ENCODE measurements at regions not wholly inside any gene's neighbourhood (a gene's known extent, or its start where the extent isn't known, plus 50 kb on each side); places are given as distances from the start of the nearest gene placed in this dataset.

GRCh38 chr7:69517985-69518704 lies 80.1 kb upstream of the AUTS2 start:
- Histone ChIP-seq H3K9ac (ENCODE audit: low read depth in 1 of 2, low read length in 2 of 2) (no peak overlapping the region), H3K36me3 (ENCODE audit: control insufficient read depth in 4 of 4, insufficient read depth in 3 of 4, low read depth in 1 of 4, low read length in 3 of 4) (no peaks in the 10 kb centered on the region), H3K27ac (ENCODE audit: low read depth in 1 of 2, low read length in 2 of 2) (no peak overlapping the region), H3K4me3 (ENCODE audit: low read depth in 1 of 3, low read length in 3 of 3) (no peak overlapping the region), H3K27me3 (ENCODE audit: control insufficient read depth in 4 of 4, insufficient read depth in 4 of 4, low read length in 3 of 4) (no peaks in the 10 kb centered on the region), H3K9me3 (ENCODE audit: control insufficient read depth in 4 of 4, low read length in 3 of 4) (no peaks in the 10 kb centered on the region), H3K4me1 (ENCODE audit: control insufficient read depth in 4 of 4, insufficient read depth in 4 of 4, low read length in 3 of 4) (no peaks in the 10 kb centered on the region)
- DNase-seq (ENCODE audit: low spot score): no peak
- TF ChIP-seq NR2F2 (IDR thresholded peaks at IDR 0.05) (no peak), YY1 (IDR thresholded peaks at IDR 0.05) (no peak), HNF4A (conservative IDR thresholded peaks at IDR 0.05) (peak in 1 of 2 donors; percentile 64), ZBTB33 (IDR thresholded peaks at IDR 0.05) (no peak), RAD21 (IDR thresholded peaks at IDR 0.05) (peak in 1 of 2 donors; percentile 25), FOXA2 (IDR thresholded peaks at IDR 0.05) (no peak), FOXA1 (IDR thresholded peaks at IDR 0.05) (no peak), SP1 (IDR thresholded peaks at IDR 0.05) (no peak)
- TF ChIP-seq, protein P1, sequence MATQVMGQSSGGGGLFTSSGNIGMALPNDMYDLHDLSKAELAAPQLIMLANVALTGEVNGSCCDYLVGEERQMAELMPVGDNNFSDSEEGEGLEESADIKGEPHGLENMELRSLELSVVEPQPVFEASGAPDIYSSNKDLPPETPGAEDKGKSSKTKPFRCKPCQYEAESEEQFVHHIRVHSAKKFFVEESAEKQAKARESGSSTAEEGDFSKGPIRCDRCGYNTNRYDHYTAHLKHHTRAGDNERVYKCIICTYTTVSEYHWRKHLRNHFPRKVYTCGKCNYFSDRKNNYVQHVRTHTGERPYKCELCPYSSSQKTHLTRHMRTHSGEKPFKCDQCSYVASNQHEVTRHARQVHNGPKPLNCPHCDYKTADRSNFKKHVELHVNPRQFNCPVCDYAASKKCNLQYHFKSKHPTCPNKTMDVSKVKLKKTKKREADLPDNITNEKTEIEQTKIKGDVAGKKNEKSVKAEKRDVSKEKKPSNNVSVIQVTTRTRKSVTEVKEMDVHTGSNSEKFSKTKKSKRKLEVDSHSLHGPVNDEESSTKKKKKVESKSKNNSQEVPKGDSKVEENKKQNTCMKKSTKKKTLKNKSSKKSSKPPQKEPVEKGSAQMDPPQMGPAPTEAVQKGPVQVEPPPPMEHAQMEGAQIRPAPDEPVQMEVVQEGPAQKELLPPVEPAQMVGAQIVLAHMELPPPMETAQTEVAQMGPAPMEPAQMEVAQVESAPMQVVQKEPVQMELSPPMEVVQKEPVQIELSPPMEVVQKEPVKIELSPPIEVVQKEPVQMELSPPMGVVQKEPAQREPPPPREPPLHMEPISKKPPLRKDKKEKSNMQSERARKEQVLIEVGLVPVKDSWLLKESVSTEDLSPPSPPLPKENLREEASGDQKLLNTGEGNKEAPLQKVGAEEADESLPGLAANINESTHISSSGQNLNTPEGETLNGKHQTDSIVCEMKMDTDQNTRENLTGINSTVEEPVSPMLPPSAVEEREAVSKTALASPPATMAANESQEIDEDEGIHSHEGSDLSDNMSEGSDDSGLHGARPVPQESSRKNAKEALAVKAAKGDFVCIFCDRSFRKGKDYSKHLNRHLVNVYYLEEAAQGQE (IDR thresholded peaks at IDR 0.05): no peak
- WGBS: 80% methylated on average over 14 of the region's 14 CpGs

DNA sequence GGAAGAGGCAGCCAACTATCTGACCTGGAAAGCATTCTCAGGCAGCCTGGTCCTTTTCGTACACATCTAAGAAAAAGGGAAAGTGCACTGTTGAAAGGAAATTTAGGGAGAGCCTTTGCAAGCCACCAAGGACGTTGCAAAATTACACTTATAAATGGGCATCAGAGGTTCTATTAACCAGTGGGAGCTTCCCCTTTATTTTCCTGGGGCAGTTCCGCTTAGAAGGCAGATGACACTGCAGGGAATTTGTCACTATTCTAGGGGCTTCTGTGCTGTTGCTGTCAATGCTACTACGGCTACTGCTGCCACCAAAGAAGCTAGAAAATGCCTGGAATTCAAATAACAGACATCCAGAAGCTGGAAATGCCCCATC lies 79.6 kb upstream of the AUTS2 start:
- H3K4me3 ChIP-seq (ENCODE audit: low read depth in 1 of 3, low read length in 3 of 3): no peak overlapping the region
- TF ChIP-seq NR2F2 (IDR thresholded peaks at IDR 0.05) (no peak), HNF4A (conservative IDR thresholded peaks at IDR 0.05) (no peak)
- H3K27me3 ChIP-seq (ENCODE audit: control insufficient read depth in 4 of 4, insufficient read depth in 4 of 4, low read length in 3 of 4): no peaks in the 10 kb centered on the region
- DNase-seq (ENCODE audit: low spot score): no peak
- 68% methylated on average over 4 of the region's 4 CpGs for WGBS
- no peaks in the 10 kb centered on the region for H3K9me3 ChIP-seq (ENCODE audit: control insufficient read depth in 4 of 4, low read length in 3 of 4)
- no peak overlapping the region for H3K27ac ChIP-seq (ENCODE audit: low read depth in 1 of 2, low read length in 2 of 2)
- no peaks in the 10 kb centered on the region for H3K36me3 ChIP-seq (ENCODE audit: control insufficient read depth in 4 of 4, insufficient read depth in 3 of 4, low read depth in 1 of 4, low read length in 3 of 4)
- no peaks in the 10 kb centered on the region for H3K4me1 ChIP-seq (ENCODE audit: control insufficient read depth in 4 of 4, insufficient read depth in 4 of 4, low read length in 3 of 4)
- H3K9ac ChIP-seq (ENCODE audit: low read depth in 1 of 2, low read length in 2 of 2): no peak overlapping the region

DNA sequence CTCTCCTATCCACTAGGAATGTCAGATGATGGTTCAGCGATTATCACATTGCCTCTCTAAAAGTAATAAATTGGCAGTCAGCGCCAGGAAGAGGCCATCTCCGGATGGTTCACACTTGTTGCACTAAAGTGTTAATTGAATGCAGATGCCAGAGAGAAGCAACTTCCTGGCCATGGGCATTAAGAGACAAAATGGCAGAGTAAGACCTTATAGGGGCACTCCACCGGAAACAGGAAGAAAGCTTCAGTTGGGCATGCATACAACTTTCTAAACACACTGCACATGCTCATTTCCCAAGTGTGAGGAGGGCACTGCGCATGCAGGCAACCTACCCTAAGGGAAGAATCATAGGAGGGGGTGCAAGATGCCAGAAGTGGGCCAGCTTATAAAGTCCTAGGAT lies 71.7 kb upstream of the AUTS2 start:
- H3K36me3 ChIP-seq (ENCODE audit: control insufficient read depth in 4 of 4, insufficient read depth in 3 of 4, low read depth in 1 of 4, low read length in 3 of 4): no peaks in the 10 kb centered on the region
- 88% methylated on average over 5 of the region's 5 CpGs for WGBS
- H3K27me3 ChIP-seq (ENCODE audit: control insufficient read depth in 4 of 4, insufficient read depth in 4 of 4, low read length in 3 of 4): no peaks in the 10 kb centered on the region
- no peak for DNase-seq (ENCODE audit: low spot score)
- no peak overlapping the region for H3K4me3 ChIP-seq (ENCODE audit: low read depth in 1 of 3, low read length in 3 of 3)
- no peak overlapping the region for H3K9ac ChIP-seq (ENCODE audit: low read depth in 1 of 2, low read length in 2 of 2)
- H3K4me1 ChIP-seq (ENCODE audit: control insufficient read depth in 4 of 4, insufficient read depth in 4 of 4, low read length in 3 of 4): no peaks in the 10 kb centered on the region
- TF ChIP-seq JUND (IDR thresholded peaks at IDR 0.05): no peak
- TF ChIP-seq GABPA (IDR thresholded peaks at IDR 0.05 in 1 of 2, conservative IDR thresholded peaks at IDR 0.05 in 1 of 2): no peak
- no peaks in the 10 kb centered on the region for H3K9me3 ChIP-seq (ENCODE audit: control insufficient read depth in 4 of 4, low read length in 3 of 4)
- H3K27ac ChIP-seq (ENCODE audit: low read depth in 1 of 2, low read length in 2 of 2): no peak overlapping the region
